Liver (tissue), 8 donors: ENCODE measurements at regions not wholly inside any gene's neighbourhood (a gene's known extent, or its start where the extent isn't known, plus 50 kb on each side); places are given as distances from the start of the nearest gene placed in this dataset.
"Not testable (repeated sequence)": the region's sequence is repeated elsewhere in the genome, so short reads cannot be mapped to it uniquely, and the experiment has no call there.

Experiments used
- DNase-seq: peaks from one replicate; pipeline ENCODE4 v3.0.0-alpha.2; 2017; ENCODE audit warnings: low spot score
- H3K27ac ChIP-seq, 2 donors: one replicate each; pipeline ENCODE4 v1.7.0; 2013; ENCODE audit warnings: inconsistent platforms in 2 of 2, low read length in 2 of 2, control low read depth in 1 of 2, low read depth in 1 of 2, mild to moderate bottlenecking in 1 of 2
- H3K27me3 ChIP-seq, 4 donors: one replicate each; pipeline versions ENCODE4 v1.6.1 to v1.7.0; 2013; ENCODE audit warnings: low read length in 3 of 4, inconsistent platforms in 1 of 4, mild to moderate bottlenecking in 1 of 4, moderate library complexity in 1 of 4; ENCODE audit not compliant: control insufficient read depth in 4 of 4, insufficient read depth in 4 of 4
- H3K36me3 ChIP-seq, 4 donors: one replicate each; pipeline versions ENCODE4 v1.6.1 to v1.7.0; 2013; ENCODE audit warnings: low read length in 3 of 4, mild to moderate bottlenecking in 3 of 4, low read depth in 1 of 4, moderate library complexity in 1 of 4; ENCODE audit not compliant: control insufficient read depth in 4 of 4, insufficient read depth in 3 of 4
- H3K4me1 ChIP-seq, 4 donors: one replicate each; pipeline versions ENCODE4 v1.6.1 to v1.7.0; 2013; ENCODE audit warnings: low read length in 3 of 4, mild to moderate bottlenecking in 3 of 4, moderate library complexity in 1 of 4; ENCODE audit not compliant: control insufficient read depth in 4 of 4, insufficient read depth in 4 of 4
- H3K4me3 ChIP-seq, 3 donors: one replicate each; pipeline versions ENCODE4 v1.6.1 to v1.7.0; 2013; ENCODE audit warnings: low read length in 3 of 3, control low read depth in 1 of 3, low read depth in 1 of 3, mild to moderate bottlenecking in 1 of 3
- H3K9ac ChIP-seq, 2 donors: one replicate each; pipeline ENCODE4 v1.7.0; 2013; ENCODE audit warnings: low read length in 2 of 2, mild to moderate bottlenecking in 2 of 2, moderate library complexity in 2 of 2, control low read depth in 1 of 2, low read depth in 1 of 2
- H3K9me3 ChIP-seq, 4 donors: one replicate each; pipeline versions ENCODE4 v1.6.1 to v1.7.0; 2013; ENCODE audit warnings: low read length in 3 of 4; ENCODE audit not compliant: control insufficient read depth in 4 of 4
- EGR1 ChIP-seq, 2 donors: IDR thresholded peaks; 2 replicates each; pipeline ENCODE4 v1.6.1; 2016 to 2018; ENCODE audit warnings: antibody characterized with exemption in 2 of 2, low read depth in 2 of 2
- FOXA1 ChIP-seq: IDR thresholded peaks from 2 replicates; pipeline ENCODE4 v1.6.1; 2016; ENCODE audit warnings: antibody characterized with exemption
- FOXA2 ChIP-seq: IDR thresholded peaks from 2 replicates; pipeline ENCODE4 v1.6.1; 2016; ENCODE audit warnings: antibody characterized with exemption
- GABPA ChIP-seq, 2 donors: IDR thresholded peaks in 1 of 2; conservative IDR thresholded peaks in 1 of 2; 2 replicates each; pipeline ENCODE4 v1.6.1; 2016; ENCODE audit warnings: antibody characterized with exemption in 2 of 2, mild to moderate bottlenecking in 1 of 2, moderate library complexity in 1 of 2
- HNF4A ChIP-seq, 2 donors: conservative IDR thresholded peaks; 2 replicates each; pipeline ENCODE4 v1.6.1; 2016; ENCODE audit warnings: antibody characterized with exemption in 2 of 2, mild to moderate bottlenecking in 2 of 2
- HNF4G ChIP-seq: IDR thresholded peaks from 2 replicates; pipeline ENCODE4 v1.6.1; 2016; ENCODE audit warnings: antibody characterized with exemption
- RXRA ChIP-seq, 2 donors: IDR thresholded peaks; 2 replicates each; pipeline ENCODE4 v1.6.1; 2017 to 2018; ENCODE audit warnings: antibody characterized with exemption in 2 of 2, mild to moderate bottlenecking in 1 of 2
- SP1 ChIP-seq: IDR thresholded peaks from 2 replicates; pipeline ENCODE4 v1.6.1; 2018; ENCODE audit warnings: antibody characterized with exemption, mild to moderate bottlenecking
- TAF1 ChIP-seq: conservative IDR thresholded peaks from 2 replicates; pipeline ENCODE4 v1.6.1; 2016; ENCODE audit warnings: antibody characterized with exemption, mild to moderate bottlenecking
- YY1 ChIP-seq: IDR thresholded peaks from 2 replicates; pipeline ENCODE4 v1.6.1; 2016; ENCODE audit warnings: antibody characterized with exemption, mild to moderate bottlenecking
- WGBS: extraction: QIAGEN DNeasy Blood & Tissue Kit; methylation state at CpG from one replicate; pipeline ENCODE4 v1.1.7; 2013; 5-methylcytosine and 5-hydroxymethylcytosine counted together
- TF ChIP-seq, protein P1 (sequence below): IDR thresholded peaks from 2 replicates; pipeline ENCODE4 v1.6.1; 2016; ENCODE audit warnings: antibody characterized with exemption
- TF ChIP-seq, protein P2 (sequence below): fragments of 150-350 bp; IDR thresholded peaks from 2 replicates; pipeline ENCODE4 v1.5.1; 2017; ENCODE audit warnings: improper control_type of control experiment, low read depth, low read length; ENCODE audit not compliant: missing input control
- TF ChIP-seq, protein P3 (sequence below): IDR thresholded peaks from 2 replicates; pipeline ENCODE4 v1.6.1; 2016; ENCODE audit warnings: antibody characterized with exemption
- TF ChIP-seq, protein P4 (sequence below): IDR thresholded peaks from 2 replicates; pipeline ENCODE4 v1.6.1; 2016; ENCODE audit warnings: antibody characterized with exemption, mild to moderate bottlenecking
- donor health status: healthy.
- donor health status: healthy.
- donor health status: healthy.
- donor health status: healthy.
- donor health status: healthy.

DNA sequence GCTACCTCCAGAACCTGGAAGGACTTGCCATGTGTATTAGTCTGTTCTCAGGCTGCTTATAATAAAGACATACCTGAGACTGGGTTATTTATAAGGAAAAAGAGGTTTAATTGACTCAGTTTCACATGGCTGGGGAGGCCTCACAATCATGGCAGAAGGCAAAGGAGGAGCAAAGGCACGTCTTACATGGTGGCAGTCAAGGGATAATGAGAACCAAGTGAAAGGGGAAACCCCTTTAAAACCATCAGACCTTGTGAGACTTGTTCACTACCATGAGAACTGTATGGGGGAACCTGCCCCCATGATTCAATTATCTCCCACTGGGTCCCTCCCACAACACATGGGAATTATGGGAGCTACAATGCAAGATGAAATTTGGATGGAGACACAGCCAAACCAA is 62.3 kb upstream of the CCNY start:
- not testable (repeated sequence) for H3K27me3 ChIP-seq, H3K4me3 ChIP-seq, DNase-seq, H3K9me3 ChIP-seq, H3K27ac ChIP-seq, H3K36me3 ChIP-seq, H3K9ac ChIP-seq, H3K4me1 ChIP-seq
- WGBS: 86% methylated on average over 1 of the region's 1 CpG

DNA sequence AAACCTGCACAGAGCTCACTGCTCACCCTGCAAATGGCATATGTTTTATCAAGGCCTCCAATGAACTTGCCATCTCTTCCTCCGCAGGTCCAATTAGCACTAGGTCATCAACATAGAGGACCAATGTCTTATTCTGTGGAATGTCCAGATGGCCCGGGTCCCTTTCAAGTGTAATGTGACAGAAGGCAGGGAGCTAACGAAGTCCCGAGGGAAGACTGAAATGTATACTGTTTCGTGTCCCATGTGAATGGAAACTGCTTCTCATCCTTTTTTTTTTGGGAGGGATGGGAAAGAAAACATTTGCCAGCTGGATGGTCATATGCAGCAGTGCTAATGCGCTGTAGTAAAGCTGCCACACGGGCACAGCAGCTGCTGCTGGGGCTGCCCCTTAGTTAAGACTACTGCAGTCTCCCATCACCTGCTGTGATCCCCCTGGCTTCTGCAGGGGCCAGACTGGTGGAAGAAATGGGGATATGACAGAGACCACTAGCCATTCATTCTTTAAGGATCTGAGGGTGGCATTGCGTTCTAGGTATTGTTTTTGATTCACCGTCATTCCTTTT is 61.7 kb upstream of the CCNY start:
- H3K9me3 ChIP-seq: no peaks in the 10 kb centered on the region
- peaks cover 0 to 6% (median 4%) of the 10 kb centered on the region in 4 donors for H3K4me1 ChIP-seq
- DNase-seq: no peak
- 89% methylated on average over 9 of the region's 9 CpGs for WGBS
- H3K27me3 ChIP-seq: no peaks in the 10 kb centered on the region
- TF ChIP-seq RXRA (IDR thresholded peaks at IDR 0.05): no peak
- no peak for TF ChIP-seq HNF4A (conservative IDR thresholded peaks at IDR 0.05)
- no peak for TF ChIP-seq SP1
- TF ChIP-seq GABPA (IDR thresholded peaks at IDR 0.05 in 1 of 2, conservative IDR thresholded peaks at IDR 0.05 in 1 of 2): no peak
- no peak for TF ChIP-seq FOXA2
- no peak for TF ChIP-seq TAF1
- no peak for TF ChIP-seq YY1
- TF ChIP-seq, protein P1, sequence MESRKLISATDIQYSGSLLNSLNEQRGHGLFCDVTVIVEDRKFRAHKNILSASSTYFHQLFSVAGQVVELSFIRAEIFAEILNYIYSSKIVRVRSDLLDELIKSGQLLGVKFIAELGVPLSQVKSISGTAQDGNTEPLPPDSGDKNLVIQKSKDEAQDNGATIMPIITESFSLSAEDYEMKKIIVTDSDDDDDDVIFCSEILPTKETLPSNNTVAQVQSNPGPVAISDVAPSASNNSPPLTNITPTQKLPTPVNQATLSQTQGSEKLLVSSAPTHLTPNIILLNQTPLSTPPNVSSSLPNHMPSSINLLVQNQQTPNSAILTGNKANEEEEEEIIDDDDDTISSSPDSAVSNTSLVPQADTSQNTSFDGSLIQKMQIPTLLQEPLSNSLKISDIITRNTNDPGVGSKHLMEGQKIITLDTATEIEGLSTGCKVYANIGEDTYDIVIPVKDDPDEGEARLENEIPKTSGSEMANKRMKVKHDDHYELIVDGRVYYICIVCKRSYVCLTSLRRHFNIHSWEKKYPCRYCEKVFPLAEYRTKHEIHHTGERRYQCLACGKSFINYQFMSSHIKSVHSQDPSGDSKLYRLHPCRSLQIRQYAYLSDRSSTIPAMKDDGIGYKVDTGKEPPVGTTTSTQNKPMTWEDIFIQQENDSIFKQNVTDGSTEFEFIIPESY: no peak
- TF ChIP-seq FOXA1: no peak
- no peaks in the 10 kb centered on the region for H3K36me3 ChIP-seq
- no peak overlapping the region for H3K27ac ChIP-seq
- no peak overlapping the region for H3K4me3 ChIP-seq
- H3K9ac ChIP-seq: no peak overlapping the region

DNA sequence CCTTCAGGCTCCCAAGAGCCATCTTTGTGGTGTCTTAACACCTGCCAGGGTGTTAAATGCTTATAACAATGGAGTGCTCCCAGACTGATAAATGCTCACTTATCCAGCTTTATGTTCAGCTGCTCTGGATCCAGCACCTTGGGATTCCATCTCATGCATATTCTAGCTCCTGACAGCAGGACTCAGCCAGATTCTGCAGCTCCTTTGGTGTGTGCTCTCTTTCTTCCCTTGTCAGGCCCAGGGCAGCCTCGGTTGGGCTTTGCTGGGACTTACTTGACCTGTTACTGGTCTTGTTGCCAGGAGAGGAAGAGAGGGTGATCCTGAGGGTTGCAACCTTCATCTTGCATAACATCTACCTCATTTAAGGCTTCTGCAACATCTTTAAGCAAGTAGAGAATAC is 59.4 kb upstream of the CCNY start:
- TF ChIP-seq EGR1 (IDR thresholded peaks at IDR 0.05; ENCODE audit: low read depth in 2 of 2) (no peak), SP1 (no peak), HNF4G (no peak), YY1 (no peak), FOXA2 (no peak), GABPA (IDR thresholded peaks at IDR 0.05 in 1 of 2, conservative IDR thresholded peaks at IDR 0.05 in 1 of 2) (no peak), FOXA1 (no peak), HNF4A (conservative IDR thresholded peaks at IDR 0.05) (no peak), TAF1 (no peak)
- TF ChIP-seq, protein P2, sequence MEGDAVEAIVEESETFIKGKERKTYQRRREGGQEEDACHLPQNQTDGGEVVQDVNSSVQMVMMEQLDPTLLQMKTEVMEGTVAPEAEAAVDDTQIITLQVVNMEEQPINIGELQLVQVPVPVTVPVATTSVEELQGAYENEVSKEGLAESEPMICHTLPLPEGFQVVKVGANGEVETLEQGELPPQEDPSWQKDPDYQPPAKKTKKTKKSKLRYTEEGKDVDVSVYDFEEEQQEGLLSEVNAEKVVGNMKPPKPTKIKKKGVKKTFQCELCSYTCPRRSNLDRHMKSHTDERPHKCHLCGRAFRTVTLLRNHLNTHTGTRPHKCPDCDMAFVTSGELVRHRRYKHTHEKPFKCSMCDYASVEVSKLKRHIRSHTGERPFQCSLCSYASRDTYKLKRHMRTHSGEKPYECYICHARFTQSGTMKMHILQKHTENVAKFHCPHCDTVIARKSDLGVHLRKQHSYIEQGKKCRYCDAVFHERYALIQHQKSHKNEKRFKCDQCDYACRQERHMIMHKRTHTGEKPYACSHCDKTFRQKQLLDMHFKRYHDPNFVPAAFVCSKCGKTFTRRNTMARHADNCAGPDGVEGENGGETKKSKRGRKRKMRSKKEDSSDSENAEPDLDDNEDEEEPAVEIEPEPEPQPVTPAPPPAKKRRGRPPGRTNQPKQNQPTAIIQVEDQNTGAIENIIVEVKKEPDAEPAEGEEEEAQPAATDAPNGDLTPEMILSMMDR: no peak
- TF ChIP-seq, protein P3, sequence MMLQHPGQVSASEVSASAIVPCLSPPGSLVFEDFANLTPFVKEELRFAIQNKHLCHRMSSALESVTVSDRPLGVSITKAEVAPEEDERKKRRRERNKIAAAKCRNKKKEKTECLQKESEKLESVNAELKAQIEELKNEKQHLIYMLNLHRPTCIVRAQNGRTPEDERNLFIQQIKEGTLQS: no peak
- TF ChIP-seq, protein P4, sequence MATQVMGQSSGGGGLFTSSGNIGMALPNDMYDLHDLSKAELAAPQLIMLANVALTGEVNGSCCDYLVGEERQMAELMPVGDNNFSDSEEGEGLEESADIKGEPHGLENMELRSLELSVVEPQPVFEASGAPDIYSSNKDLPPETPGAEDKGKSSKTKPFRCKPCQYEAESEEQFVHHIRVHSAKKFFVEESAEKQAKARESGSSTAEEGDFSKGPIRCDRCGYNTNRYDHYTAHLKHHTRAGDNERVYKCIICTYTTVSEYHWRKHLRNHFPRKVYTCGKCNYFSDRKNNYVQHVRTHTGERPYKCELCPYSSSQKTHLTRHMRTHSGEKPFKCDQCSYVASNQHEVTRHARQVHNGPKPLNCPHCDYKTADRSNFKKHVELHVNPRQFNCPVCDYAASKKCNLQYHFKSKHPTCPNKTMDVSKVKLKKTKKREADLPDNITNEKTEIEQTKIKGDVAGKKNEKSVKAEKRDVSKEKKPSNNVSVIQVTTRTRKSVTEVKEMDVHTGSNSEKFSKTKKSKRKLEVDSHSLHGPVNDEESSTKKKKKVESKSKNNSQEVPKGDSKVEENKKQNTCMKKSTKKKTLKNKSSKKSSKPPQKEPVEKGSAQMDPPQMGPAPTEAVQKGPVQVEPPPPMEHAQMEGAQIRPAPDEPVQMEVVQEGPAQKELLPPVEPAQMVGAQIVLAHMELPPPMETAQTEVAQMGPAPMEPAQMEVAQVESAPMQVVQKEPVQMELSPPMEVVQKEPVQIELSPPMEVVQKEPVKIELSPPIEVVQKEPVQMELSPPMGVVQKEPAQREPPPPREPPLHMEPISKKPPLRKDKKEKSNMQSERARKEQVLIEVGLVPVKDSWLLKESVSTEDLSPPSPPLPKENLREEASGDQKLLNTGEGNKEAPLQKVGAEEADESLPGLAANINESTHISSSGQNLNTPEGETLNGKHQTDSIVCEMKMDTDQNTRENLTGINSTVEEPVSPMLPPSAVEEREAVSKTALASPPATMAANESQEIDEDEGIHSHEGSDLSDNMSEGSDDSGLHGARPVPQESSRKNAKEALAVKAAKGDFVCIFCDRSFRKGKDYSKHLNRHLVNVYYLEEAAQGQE: no peak
- Histone ChIP-seq H3K4me1 (peaks cover 0 to 3% (median 2%) of the 10 kb centered on the region in 4 donors), H3K4me3 (no peak overlapping the region), H3K9ac (no peak overlapping the region), H3K27me3 (no peaks in the 10 kb centered on the region), H3K9me3 (no peaks in the 10 kb centered on the region), H3K27ac (no peak overlapping the region), H3K36me3 (no peaks in the 10 kb centered on the region)
- WGBS: 70% methylated on average over 1 of the region's 1 CpG
- DNase-seq: no peak

DNA sequence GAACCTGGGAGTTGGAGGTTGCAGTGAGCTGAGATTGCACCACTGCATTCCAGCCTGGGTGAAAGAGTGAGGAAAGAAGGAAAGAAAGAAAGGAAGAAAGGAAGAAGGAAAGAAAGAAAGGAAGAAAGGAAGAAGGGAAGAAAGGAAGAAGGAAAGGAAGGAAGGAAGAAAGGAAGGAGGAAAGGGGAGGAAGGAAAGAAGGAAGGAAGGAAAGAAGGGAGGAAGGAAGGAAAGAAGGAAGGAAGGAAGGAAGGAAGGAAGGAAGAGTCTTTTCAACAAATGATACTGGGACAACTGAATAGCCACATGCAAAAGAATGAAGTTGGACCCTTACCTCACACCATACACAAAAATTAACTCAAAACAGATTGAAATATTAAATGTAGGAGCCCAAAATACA is 56.1 kb upstream of the CCNY start:
- H3K27ac ChIP-seq, H3K27me3 ChIP-seq, H3K9me3 ChIP-seq, DNase-seq, H3K4me3 ChIP-seq, H3K9ac ChIP-seq, H3K4me1 ChIP-seq, H3K36me3 ChIP-seq: not testable (repeated sequence)
